B cell (primary cell): ENCODE measurements at regions not wholly inside any gene's neighbourhood (a gene's known extent, or its start where the extent isn't known, plus 50 kb on each side); places are given as distances from the start of the nearest gene placed in this dataset.
"Not testable (repeated sequence)": the region's sequence is repeated elsewhere in the genome, so short reads cannot be mapped to it uniquely, and the experiment has no call there.

Experiments used
- ATAC-seq: fragments of 200-7000 bp; cut with Tn5 transposase; one replicate; pipeline ENCODE4 v1.10.0; 2021; ENCODE audit warnings: low read depth, mild to moderate bottlenecking, moderate number of reproducible peaks, moderate library complexity
- CTCF ChIA-PET: fragments of 350-600 bp; sonication (Branson Sonifier 250); formaldehyde crosslinking; loops from one replicate; lab custom pipeline; 2021; ENCODE audit warnings: antibody characterized with exemption, inconsistent platforms; lab: Charles Lee
- POLR2A ChIA-PET: fragments of 350-600 bp; sonication (Branson Sonifier 250); formaldehyde crosslinking; loops from one replicate; lab custom pipeline; 2021; ENCODE audit warnings: antibody characterized with exemption; lab: Charles Lee
- DNase-seq: peaks from one replicate; pipeline ENCODE4 v3.0.0; 2013
- H2AFZ ChIP-seq: 2 replicates; pipeline ENCODE4 v1.6.1; 2012; ENCODE audit warnings: mild to moderate bottlenecking, low read depth, low read length; ENCODE audit not compliant: insufficient read depth, poor library complexity, severe bottlenecking
- H3K27ac ChIP-seq, 2 donors: 1 replicate in 1 of 2; 2 replicates in 1 of 2; pipeline ENCODE4 v1.5.1; 2012 to 2013; ENCODE audit warnings: low read length in 2 of 2, mild to moderate bottlenecking in 2 of 2, moderate library complexity in 1 of 2
- H3K27me3 ChIP-seq, 4 experiments: fragments of 200-600 bp in 1 of 4; sonication (generic) in 1 of 4; replicated peaks in 1 of 4; 1 replicate in 2 of 4; 2 replicates in 2 of 4; pipeline versions ENCODE4 v1.6.1 to v1.7.0; 2013 to 2016; ENCODE audit warnings: low read length in 3 of 4, mild to moderate bottlenecking in 2 of 4, mixed read lengths in 1 of 4, moderate library complexity in 1 of 4; ENCODE audit not compliant: insufficient read depth in 4 of 4, control insufficient read depth in 3 of 4; ENCODE audit errors: control extremely low read depth in 1 of 4
- H3K36me3 ChIP-seq, 2 experiments: replicated peaks in 1 of 2; 1 replicate in 1 of 2; 2 replicates in 1 of 2; pipeline versions ENCODE4 v1.6.1 to v1.7.1; 2013; ENCODE audit warnings: low read length in 1 of 2; ENCODE audit not compliant: insufficient read depth in 2 of 2, control insufficient read depth in 1 of 2; ENCODE audit errors: control extremely low read depth in 1 of 2, extremely low read depth in 1 of 2
- H3K4me1 ChIP-seq, 2 donors: fragments of 200-600 bp in 1 of 2; sonication (generic) in 1 of 2; 1 replicate in 1 of 2; 2 replicates in 1 of 2; pipeline versions ENCODE4 v1.5.1 to v1.6.1; 2013 to 2017; ENCODE audit warnings: low read length in 2 of 2; ENCODE audit not compliant: control insufficient read depth in 2 of 2, insufficient read depth in 2 of 2
- H3K4me2 ChIP-seq: replicated peaks from 2 replicates; pipeline ENCODE3; 2012; ENCODE audit warnings: mild to moderate bottlenecking, low read depth, low read length; ENCODE audit not compliant: poor library complexity, severe bottlenecking
- H3K4me3 ChIP-seq, 5 experiments: fragments of 200-600 bp in 1 of 5; sonication (generic) in 1 of 5; 1 replicate in 3 of 5; 2 replicates in 2 of 5; pipeline versions ENCODE4 v1.5.1 to v1.7.0; 2011 to 2016; ENCODE audit warnings: low read length in 4 of 5, mild to moderate bottlenecking in 4 of 5, low read depth in 2 of 5, control low read depth in 1 of 5, moderate library complexity in 1 of 5; ENCODE audit not compliant: insufficient read depth in 1 of 5; ENCODE audit errors: control extremely low read depth in 1 of 5, extremely low read depth in 1 of 5
- H3K79me2 ChIP-seq: fragments of 200-600 bp; sonication (generic); one replicate; pipeline ENCODE4 v1.6.0; 2016; ENCODE audit warnings: low read length; ENCODE audit not compliant: control insufficient read depth, insufficient read depth
- H3K9ac ChIP-seq: fragments of 200-600 bp; sonication (generic); 2 replicates; pipeline ENCODE4 v1.6.1; 2017; ENCODE audit warnings: mild to moderate bottlenecking, low read length, moderate library complexity
- H3K9me3 ChIP-seq, 3 donors: one replicate each; pipeline versions ENCODE4 v1.6.1 to v1.7.1; 2013; ENCODE audit warnings: low read length in 2 of 3; ENCODE audit not compliant: control insufficient read depth in 2 of 3, insufficient read depth in 1 of 3; ENCODE audit errors: control extremely low read depth in 1 of 3
- H4K20me1 ChIP-seq: 2 replicates; pipeline ENCODE4 v1.6.0; 2012; ENCODE audit warnings: mild to moderate bottlenecking, low read length; ENCODE audit not compliant: insufficient read depth, control insufficient read depth, poor library complexity, severe bottlenecking
- H3K27ac Mint-ChIP-seq: one replicate; pipeline ENCODE4 v1.8.0; 2021; ENCODE audit warnings: mixed read lengths
- H3K27me3 Mint-ChIP-seq: one replicate; pipeline ENCODE4 v1.8.0; 2021; ENCODE audit warnings: mixed read lengths
- H3K4me1 Mint-ChIP-seq: one replicate; pipeline ENCODE4 v1.8.0; 2021; ENCODE audit warnings: mixed read lengths
- H3K4me3 Mint-ChIP-seq: one replicate; pipeline ENCODE4 v1.8.0; 2021; ENCODE audit warnings: mixed read lengths
- H3K9me3 Mint-ChIP-seq: one replicate; pipeline ENCODE4 v1.8.0; 2022; ENCODE audit warnings: mixed read lengths; ENCODE audit not compliant: insufficient read depth
- CTCF ChIP-seq: fragments of 200-600 bp; IDR thresholded peaks from one replicate; pipeline ENCODE4 v1.8.0; 2022; ENCODE audit warnings: antibody characterized with exemption, mild to moderate bottlenecking
- EZH2 ChIP-seq: IDR thresholded peaks from 2 replicates; pipeline ENCODE4 v1.6.1; 2012; ENCODE audit warnings: borderline replicate concordance, low read depth, mild to moderate bottlenecking, moderate library complexity, low read length; ENCODE audit not compliant: insufficient read depth, poor library complexity, severe bottlenecking
- WGBS: methylation state at CpG from one replicate; pipeline ENCODE4 v1.1.5; 2013; ENCODE audit warnings: missing lambda C conversion rate; ENCODE audit not compliant: insufficient coverage; 5-methylcytosine and 5-hydroxymethylcytosine counted together
- intact Hi-C: fragments of 100-400 bp; cut with micrococcal nuclease; formaldehyde crosslinking; loops from one replicate; pipeline ENCODE4 v1.10.0; 2022

- DNase-seq (no peak), ATAC-seq (no peak)
- Histone ChIP-seq H4K20me1 (no peaks in the 10 kb centered on the region), H3K9me3 (no peaks in the 10 kb centered on the region), H3K79me2 (no peaks in the 10 kb centered on the region), H3K27me3 (no peaks in the 10 kb centered on the region), H3K27ac (no peak overlapping the region), H3K4me3 (no peak overlapping the region), H2AFZ (no peak overlapping the region), H3K4me1 (no peaks in the 10 kb centered on the region), H3K36me3 (no peaks in the 10 kb centered on the region), H3K4me2 (no peak overlapping the region), H3K9ac (no peak overlapping the region)
- Mint-ChIP-seq H3K27ac (no peak overlapping the region), H3K27me3 (no peaks in the 10 kb centered on the region), H3K9me3 (no peaks in the 10 kb centered on the region), H3K4me3 (no peak overlapping the region), H3K4me1 (peaks cover 3% of the 10 kb centered on the region)
- POLR2A ChIA-PET, result no interaction called here
- intact Hi-C loops, result no loop called here
- no CpG with 5 or more reads among the region's 3 CpGs for WGBS
- CTCF ChIA-PET, result no interaction called here
- TF ChIP-seq CTCF (no peak), EZH2 (no peak)
Measured at GRCh38 chr6:14550410-14550809, 432.8 kb downstream of the CD83 start.

GRCh38 chr6:14550822-14551221 lies 433.2 kb downstream of the CD83 start:
- Histone ChIP-seq H3K4me1 (no peaks in the 10 kb centered on the region), H3K36me3 (no peaks in the 10 kb centered on the region), H3K9ac (no peak overlapping the region), H3K4me3 (no peak overlapping the region), H3K27ac (no peak overlapping the region), H4K20me1 (no peaks in the 10 kb centered on the region), H3K9me3 (no peaks in the 10 kb centered on the region), H3K4me2 (no peak overlapping the region), H2AFZ (no peak overlapping the region), H3K79me2 (no peaks in the 10 kb centered on the region), H3K27me3 (no peaks in the 10 kb centered on the region)
- Mint-ChIP-seq H3K4me3 (no peak overlapping the region), H3K27ac (no peak overlapping the region), H3K27me3 (no peaks in the 10 kb centered on the region), H3K4me1 (peaks cover 7% of the 10 kb centered on the region), H3K9me3 (no peaks in the 10 kb centered on the region)
- TF ChIP-seq CTCF, result no peak
- TF ChIP-seq EZH2, result no peak
- 86% methylated on average over 3 of the region's 3 CpGs for WGBS
- CTCF ChIA-PET, result no interaction called here
- ATAC-seq (no peak), DNase-seq (no peak)
- intact Hi-C loops, result no loop called here
- POLR2A ChIA-PET, result no interaction called here

- POLR2A ChIA-PET, H4K20me1 ChIP-seq, H3K4me2 ChIP-seq, DNase-seq, H3K9ac ChIP-seq, H3K9me3 ChIP-seq, H3K4me3 Mint-ChIP-seq, H3K27ac Mint-ChIP-seq, H3K27me3 Mint-ChIP-seq, CTCF ChIA-PET, H3K4me1 Mint-ChIP-seq, H3K9me3 Mint-ChIP-seq, H3K36me3 ChIP-seq, H3K27me3 ChIP-seq, ATAC-seq, intact Hi-C loops, H3K4me1 ChIP-seq, H2AFZ ChIP-seq, H3K27ac ChIP-seq, H3K79me2 ChIP-seq, H3K4me3 ChIP-seq: not testable (repeated sequence)
- 86% methylated on average over 5 of the region's 8 CpGs for WGBS
Measured at GRCh38 chr6:14551601-14552000, 434.0 kb downstream of the CD83 start.
